Fibroblast of lung (primary cell): ENCODE measurements at regions not wholly inside any gene's neighbourhood (a gene's known extent, or its start where the extent isn't known, plus 50 kb on each side); places are given as distances from the start of the nearest gene placed in this dataset.

Source experiments
- DNase-seq, 2 donors: peaks; one replicate each; pipeline versions ENCODE4 v3.0.0 to v3.0.0-alpha.2; 2010; ENCODE audit warnings: low read depth in 2 of 2
- H2AFZ ChIP-seq: 2 replicates; pipeline ENCODE4 v1.5.1; 2012; ENCODE audit warnings: low read length, control low read depth, inconsistent platforms
- H3K27ac ChIP-seq: 2 replicates; pipeline ENCODE4 v1.5.1; 2011; ENCODE audit warnings: low read length, control low read depth; ENCODE audit not compliant: insufficient read depth
- H3K27me3 ChIP-seq: 2 replicates; pipeline ENCODE4 v1.5.1; 2011; ENCODE audit warnings: mild to moderate bottlenecking, low read length; ENCODE audit not compliant: control insufficient read depth, insufficient read depth
- H3K36me3 ChIP-seq: 2 replicates; pipeline ENCODE4 v1.5.1; 2011; ENCODE audit warnings: low read length; ENCODE audit not compliant: control insufficient read depth, insufficient read depth
- H3K4me1 ChIP-seq: 2 replicates; pipeline ENCODE4 v1.5.1; 2011; ENCODE audit warnings: low read length; ENCODE audit not compliant: control insufficient read depth, insufficient read depth; ENCODE audit errors: extremely low read depth
- H3K4me2 ChIP-seq: 2 replicates; pipeline ENCODE4 v1.5.1; 2011; ENCODE audit warnings: low read length, control low read depth; ENCODE audit not compliant: insufficient read depth; ENCODE audit errors: extremely low read depth
- H3K4me3 ChIP-seq, 4 experiments: fragments of 200-600 bp in 1 of 4; sonication (generic) in 1 of 4; replicated peaks in 1 of 4; 2 replicates each; pipeline ENCODE4 v1.5.1; 2011 to 2016; ENCODE audit warnings: low read length in 4 of 4, low read depth in 3 of 4, mild to moderate bottlenecking in 3 of 4, control low read depth in 2 of 4, inconsistent platforms in 1 of 4, mixed read lengths in 1 of 4; ENCODE audit not compliant: insufficient read depth in 1 of 4; ENCODE audit errors: control extremely low read depth in 1 of 4
- H3K79me2 ChIP-seq: 2 replicates; pipeline ENCODE4 v1.5.1; 2012; ENCODE audit warnings: mild to moderate bottlenecking, low read length, inconsistent platforms; ENCODE audit not compliant: control insufficient read depth, insufficient read depth
- H3K9ac ChIP-seq: 2 replicates; pipeline ENCODE4 v1.5.1; 2011; ENCODE audit warnings: mild to moderate bottlenecking, low read length, control low read depth; ENCODE audit not compliant: insufficient read depth
- H3K9me3 ChIP-seq: 2 replicates; pipeline ENCODE4 v1.5.1; 2012; ENCODE audit warnings: low read depth, low read length; ENCODE audit not compliant: control insufficient read depth, insufficient read depth
- H4K20me1 ChIP-seq: 2 replicates; pipeline ENCODE4 v1.5.1; 2011; ENCODE audit warnings: low read length; ENCODE audit not compliant: control insufficient read depth, insufficient read depth; ENCODE audit errors: extremely low read depth
- EZH2 ChIP-seq: IDR thresholded peaks from 2 replicates; pipeline ENCODE4 v1.5.1; 2012; ENCODE audit warnings: low read length, control low read depth, mild to moderate bottlenecking; ENCODE audit errors: missing control alignments
- TF ChIP-seq, protein P1 (sequence below), 2 donors: IDR thresholded peaks in 1 of 2; conservative IDR thresholded peaks in 1 of 2; 1 replicate in 1 of 2; 2 replicates in 1 of 2; pipeline ENCODE4 v1.5.1; 2011 to 2012; ENCODE audit warnings: low read length in 2 of 2, control low read depth in 1 of 2, inconsistent platforms in 1 of 2, low read depth in 1 of 2, mild to moderate bottlenecking in 1 of 2

DNA sequence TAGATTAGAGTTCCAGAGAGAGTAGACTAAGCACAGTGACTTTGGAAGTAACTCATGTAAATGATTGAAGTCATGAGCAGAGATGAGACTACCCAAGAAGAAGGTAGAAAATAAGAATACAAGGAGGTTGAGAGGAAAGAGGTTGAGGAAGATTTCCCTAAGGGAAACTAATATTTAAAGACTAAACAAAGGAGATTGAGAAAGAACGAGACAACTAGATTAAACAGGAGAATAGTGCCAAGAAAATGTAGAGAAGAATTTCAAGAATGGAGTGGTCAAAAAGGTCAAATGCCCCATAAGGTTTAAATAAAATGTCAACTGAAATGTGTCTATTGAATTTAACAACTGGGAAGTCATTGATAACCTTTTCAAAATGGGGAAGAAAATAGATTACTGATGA is 59.0 kb downstream of the RPS29 start:
- DNase-seq: no peak
- Histone ChIP-seq H3K4me1 (no peaks in the 10 kb centered on the region), H3K79me2 (no peaks in the 10 kb centered on the region), H3K4me2 (no peak overlapping the region), H3K4me3 (no peak overlapping the region), H3K9ac (no peak overlapping the region), H2AFZ (no peak overlapping the region), H3K27me3 (peaks cover 4% of the 10 kb centered on the region), H3K9me3 (no peaks in the 10 kb centered on the region), H3K27ac (no peak overlapping the region), H3K36me3 (no peaks in the 10 kb centered on the region), H4K20me1 (no peaks in the 10 kb centered on the region)
- no peak for TF ChIP-seq EZH2
- TF ChIP-seq, protein P1, sequence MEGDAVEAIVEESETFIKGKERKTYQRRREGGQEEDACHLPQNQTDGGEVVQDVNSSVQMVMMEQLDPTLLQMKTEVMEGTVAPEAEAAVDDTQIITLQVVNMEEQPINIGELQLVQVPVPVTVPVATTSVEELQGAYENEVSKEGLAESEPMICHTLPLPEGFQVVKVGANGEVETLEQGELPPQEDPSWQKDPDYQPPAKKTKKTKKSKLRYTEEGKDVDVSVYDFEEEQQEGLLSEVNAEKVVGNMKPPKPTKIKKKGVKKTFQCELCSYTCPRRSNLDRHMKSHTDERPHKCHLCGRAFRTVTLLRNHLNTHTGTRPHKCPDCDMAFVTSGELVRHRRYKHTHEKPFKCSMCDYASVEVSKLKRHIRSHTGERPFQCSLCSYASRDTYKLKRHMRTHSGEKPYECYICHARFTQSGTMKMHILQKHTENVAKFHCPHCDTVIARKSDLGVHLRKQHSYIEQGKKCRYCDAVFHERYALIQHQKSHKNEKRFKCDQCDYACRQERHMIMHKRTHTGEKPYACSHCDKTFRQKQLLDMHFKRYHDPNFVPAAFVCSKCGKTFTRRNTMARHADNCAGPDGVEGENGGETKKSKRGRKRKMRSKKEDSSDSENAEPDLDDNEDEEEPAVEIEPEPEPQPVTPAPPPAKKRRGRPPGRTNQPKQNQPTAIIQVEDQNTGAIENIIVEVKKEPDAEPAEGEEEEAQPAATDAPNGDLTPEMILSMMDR (conservative IDR thresholded peaks at IDR 0.05 in 1 of 2, IDR thresholded peaks at IDR 0.05 in 1 of 2; ENCODE audit: low read depth in 1 of 2, low read length in 2 of 2): no peak

DNA sequence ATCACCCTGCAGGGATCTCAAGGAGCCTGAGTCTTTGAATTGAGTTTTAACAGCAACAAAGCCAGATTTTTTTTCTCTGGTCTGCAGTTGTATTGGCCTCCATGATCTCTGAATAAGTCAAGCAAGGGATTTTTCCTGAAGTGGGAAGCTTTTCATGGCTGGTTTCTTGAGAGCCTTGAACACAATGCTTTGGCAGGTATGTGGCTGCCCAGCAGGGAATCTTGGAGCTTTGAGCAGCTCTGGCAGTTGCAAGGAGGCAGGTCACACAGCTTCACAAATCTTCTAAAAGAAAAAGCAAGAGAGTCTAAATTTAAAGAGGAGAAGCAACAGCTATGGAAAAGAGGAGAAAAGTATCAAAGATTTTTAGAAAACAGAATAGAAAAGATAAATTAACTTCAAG is 60.1 kb downstream of the RPS29 start:
- H3K27ac ChIP-seq: no peak overlapping the region
- H4K20me1 ChIP-seq: no peaks in the 10 kb centered on the region
- H3K4me1 ChIP-seq: no peaks in the 10 kb centered on the region
- H3K79me2 ChIP-seq: no peaks in the 10 kb centered on the region
- peaks cover 5% of the 10 kb centered on the region for H3K27me3 ChIP-seq
- DNase-seq: no peak
- no peak overlapping the region for H3K4me2 ChIP-seq
- TF ChIP-seq, protein P1 (conservative IDR thresholded peaks at IDR 0.05 in 1 of 2, IDR thresholded peaks at IDR 0.05 in 1 of 2; ENCODE audit: low read depth in 1 of 2, low read length in 2 of 2): no peak
- no peak for TF ChIP-seq EZH2
- no peaks in the 10 kb centered on the region for H3K9me3 ChIP-seq
- H3K9ac ChIP-seq: no peak overlapping the region
- H2AFZ ChIP-seq: no peak overlapping the region
- no peaks in the 10 kb centered on the region for H3K36me3 ChIP-seq
- no peak overlapping the region for H3K4me3 ChIP-seq

DNA sequence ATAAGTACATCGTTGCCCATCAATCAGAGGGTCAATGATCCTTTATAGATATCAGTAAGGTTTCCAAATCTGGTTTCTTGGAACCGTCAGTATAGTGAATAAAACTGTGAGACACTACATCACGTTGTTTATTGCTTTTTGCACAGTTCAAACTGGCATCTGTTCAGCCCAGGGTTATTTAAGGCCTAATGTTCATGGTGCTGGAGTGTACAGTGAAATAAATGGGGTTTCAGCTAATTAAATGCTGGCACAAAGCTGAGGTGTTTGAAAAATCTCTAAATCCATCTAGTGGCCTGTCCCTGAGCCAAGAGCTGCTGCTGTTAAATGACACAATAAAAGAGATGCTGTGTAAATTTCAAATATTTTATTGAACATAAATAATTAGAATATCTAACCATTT is 69.9 kb downstream of the RPS29 start:
- no peak overlapping the region for H3K4me2 ChIP-seq
- no peaks in the 10 kb centered on the region for H4K20me1 ChIP-seq
- no peaks in the 10 kb centered on the region for H3K9me3 ChIP-seq
- H3K27ac ChIP-seq: no peak overlapping the region
- H3K9ac ChIP-seq: no peak overlapping the region
- no peak overlapping the region for H3K4me3 ChIP-seq
- no peaks in the 10 kb centered on the region for H3K27me3 ChIP-seq
- TF ChIP-seq EZH2: no peak
- TF ChIP-seq, protein P1 (conservative IDR thresholded peaks at IDR 0.05 in 1 of 2, IDR thresholded peaks at IDR 0.05 in 1 of 2; ENCODE audit: low read depth in 1 of 2, low read length in 2 of 2): no peak
- H3K4me1 ChIP-seq: no peaks in the 10 kb centered on the region
- H3K36me3 ChIP-seq: no peaks in the 10 kb centered on the region
- DNase-seq: peak in 1 of 2 donors; percentile 6
- no peaks in the 10 kb centered on the region for H3K79me2 ChIP-seq
- H2AFZ ChIP-seq: no peak overlapping the region
